CD8-positive, alpha-beta memory T cell (primary cell): ENCODE measurements at regions not wholly inside any gene's neighbourhood (a gene's known extent, or its start where the extent isn't known, plus 50 kb on each side); places are given as distances from the start of the nearest gene placed in this dataset.

Source experiments
- CTCF ChIA-PET: fragments of 350-600 bp; sonication (Branson Sonifier 250); formaldehyde crosslinking; loops from one replicate; lab custom pipeline; 2021; ENCODE audit warnings: antibody characterized with exemption; lab: Charles Lee
- POLR2A ChIA-PET: fragments of 350-600 bp; sonication (Branson Sonifier 250); formaldehyde crosslinking; loops from one replicate; lab custom pipeline; 2021; ENCODE audit warnings: antibody characterized with exemption; lab: Charles Lee
- DNase-seq, 5 donors: peaks; one replicate each; pipeline versions ENCODE4 v3.0.0 to v3.0.0-alpha.2; 2020 to 2022; ENCODE audit warnings: mixed read lengths in 1 of 5
- H3K27ac ChIP-seq: one replicate; pipeline ENCODE4 v1.7.0; 2013; ENCODE audit warnings: low read depth, mild to moderate bottlenecking, low read length, moderate library complexity
- H3K27me3 ChIP-seq: 2 replicates; pipeline ENCODE4 v1.7.0; 2013; ENCODE audit warnings: low read length, mild to moderate bottlenecking; ENCODE audit not compliant: insufficient read depth, poor library complexity, severe bottlenecking
- H3K36me3 ChIP-seq: 2 replicates; pipeline ENCODE4 v1.7.0; 2013; ENCODE audit warnings: mild to moderate bottlenecking, low read length, moderate library complexity; ENCODE audit not compliant: insufficient read depth
- H3K4me1 ChIP-seq: 2 replicates; pipeline ENCODE4 v1.7.0; 2013; ENCODE audit warnings: mild to moderate bottlenecking, low read length, moderate library complexity; ENCODE audit not compliant: insufficient read depth
- H3K4me3 ChIP-seq: 2 replicates; pipeline ENCODE4 v1.7.0; 2013; ENCODE audit warnings: mild to moderate bottlenecking, low read length
- H3K9me3 ChIP-seq: 2 replicates; pipeline ENCODE4 v1.7.0; 2013; ENCODE audit warnings: mild to moderate bottlenecking, low read length
- H3K27ac Mint-ChIP-seq, 8 donors: one replicate each; pipeline ENCODE4 v1.8.0; 2020 to 2021; ENCODE audit warnings: mixed read lengths in 8 of 8, mild to moderate bottlenecking in 6 of 8, inconsistent platforms in 3 of 8, moderate library complexity in 3 of 8
- H3K27me3 Mint-ChIP-seq, 2 donors: one replicate each; pipeline ENCODE4 v1.8.0; 2020 to 2021; ENCODE audit warnings: mixed read lengths in 2 of 2, mild to moderate bottlenecking in 1 of 2, moderate library complexity in 1 of 2
- H3K36me3 Mint-ChIP-seq, 3 donors: one replicate each; pipeline ENCODE4 v1.8.0; 2020 to 2021; ENCODE audit warnings: mixed read lengths in 3 of 3, inconsistent platforms in 1 of 3, mild to moderate bottlenecking in 1 of 3
- H3K4me1 Mint-ChIP-seq, 3 donors: one replicate each; pipeline ENCODE4 v1.8.0; 2020 to 2021; ENCODE audit warnings: mixed read lengths in 3 of 3, inconsistent platforms in 1 of 3, mild to moderate bottlenecking in 1 of 3
- H3K4me3 Mint-ChIP-seq, 7 donors: one replicate each; pipeline ENCODE4 v1.8.0; 2020 to 2021; ENCODE audit warnings: mixed read lengths in 7 of 7, mild to moderate bottlenecking in 6 of 7, moderate library complexity in 4 of 7, inconsistent platforms in 2 of 7
- H3K9me3 Mint-ChIP-seq, 5 donors: one replicate each; pipeline ENCODE4 v1.8.0; 2020 to 2022; ENCODE audit warnings: mixed read lengths in 5 of 5, mild to moderate bottlenecking in 3 of 5, moderate library complexity in 2 of 5, inconsistent platforms in 1 of 5

- H3K9me3 Mint-ChIP-seq = no peaks in the 10 kb centered on the region
- no peaks in the 10 kb centered on the region for H3K9me3 ChIP-seq
- H3K27me3 Mint-ChIP-seq = peaks cover 7 to 17% of the 10 kb centered on the region in 2 donors
- no peak overlapping the region for H3K27ac ChIP-seq
- no peaks in the 10 kb centered on the region for H3K4me1 ChIP-seq
- ChIA-PET POLR2A (no interaction called here), CTCF (interaction anchor here (1.4 kb wide), 1 partner anchor 139 kb away, joined by 5 read pairs; the partner anchor contains the start of gene PHLDA1)
- no peaks in the 10 kb centered on the region for H3K36me3 ChIP-seq
- no peaks in the 10 kb centered on the region for H3K4me1 Mint-ChIP-seq
- no peaks in the 10 kb centered on the region for H3K36me3 Mint-ChIP-seq
- no peaks in the 10 kb centered on the region for H3K27me3 ChIP-seq
- H3K4me3 ChIP-seq = no peak overlapping the region
- no peak overlapping the region for H3K4me3 Mint-ChIP-seq
- H3K27ac Mint-ChIP-seq = peak overlapping the region in 1 of 8 donors; percentile 42
- DNase-seq = no peak
Observed at GRCh38 chr12:75892731-75893408, 138.7 kb downstream of the PHLDA1 start.

GRCh38 chr12:75891072-75891471 lies 140.5 kb downstream of the PHLDA1 start:
- H3K4me3 Mint-ChIP-seq = no peak overlapping the region
- H3K4me1 Mint-ChIP-seq = no peaks in the 10 kb centered on the region
- Histone ChIP-seq H3K36me3 (no peaks in the 10 kb centered on the region), H3K4me1 (no peaks in the 10 kb centered on the region), H3K27me3 (no peaks in the 10 kb centered on the region), H3K4me3 (no peak overlapping the region), H3K27ac (no peak overlapping the region), H3K9me3 (no peaks in the 10 kb centered on the region)
- DNase-seq = no peak
- CTCF ChIA-PET = no interaction called here
- no peaks in the 10 kb centered on the region for H3K36me3 Mint-ChIP-seq
- H3K27me3 Mint-ChIP-seq = peaks cover 2 to 9% of the 10 kb centered on the region in 2 donors
- H3K9me3 Mint-ChIP-seq = no peaks in the 10 kb centered on the region
- POLR2A ChIA-PET = no interaction called here
- no peak overlapping the region for H3K27ac Mint-ChIP-seq

- DNase-seq = no peak
- no peaks in the 10 kb centered on the region for H3K4me1 Mint-ChIP-seq
- Histone ChIP-seq H3K4me1 (no peaks in the 10 kb centered on the region), H3K27ac (no peak overlapping the region), H3K36me3 (no peaks in the 10 kb centered on the region), H3K4me3 (no peak overlapping the region), H3K9me3 (no peaks in the 10 kb centered on the region), H3K27me3 (no peaks in the 10 kb centered on the region)
- H3K27ac Mint-ChIP-seq = no peak overlapping the region
- POLR2A ChIA-PET = no interaction called here
- no peak overlapping the region for H3K4me3 Mint-ChIP-seq
- H3K27me3 Mint-ChIP-seq = peaks cover 2 to 6% of the 10 kb centered on the region in 2 donors
- H3K9me3 Mint-ChIP-seq = no peaks in the 10 kb centered on the region
- no peaks in the 10 kb centered on the region for H3K36me3 Mint-ChIP-seq
- CTCF ChIA-PET = no interaction called here
Observed at GRCh38 chr12:75890660-75891059, 140.9 kb downstream of the PHLDA1 start.

DNA sequence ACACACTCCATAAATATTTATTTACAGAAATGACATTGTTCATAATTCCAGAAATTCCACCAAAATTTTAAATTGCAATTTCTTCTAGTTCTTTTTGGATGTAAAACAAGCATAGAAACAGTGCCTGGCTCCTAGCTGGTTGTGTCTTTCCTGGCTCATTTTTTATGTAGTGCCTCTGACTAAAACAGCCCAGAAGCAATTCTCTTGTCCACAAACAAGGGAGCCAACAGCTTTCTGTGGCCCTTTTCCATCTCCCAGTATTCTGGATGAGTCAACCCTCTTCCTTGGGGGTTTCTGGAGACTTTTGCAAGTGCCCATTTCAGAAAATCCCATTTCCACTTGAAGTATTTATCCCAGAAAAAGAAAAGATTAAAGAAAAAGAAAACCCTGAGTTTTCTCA lies 141.4 kb downstream of the PHLDA1 start:
- Histone ChIP-seq H3K27me3 (no peaks in the 10 kb centered on the region), H3K36me3 (no peaks in the 10 kb centered on the region), H3K9me3 (no peaks in the 10 kb centered on the region), H3K4me3 (no peak overlapping the region), H3K27ac (no peak overlapping the region), H3K4me1 (no peaks in the 10 kb centered on the region)
- H3K27ac Mint-ChIP-seq = no peak overlapping the region
- CTCF ChIA-PET = no interaction called here
- no peak for DNase-seq
- POLR2A ChIA-PET = no interaction called here
- no peaks in the 10 kb centered on the region for H3K4me1 Mint-ChIP-seq
- no peaks in the 10 kb centered on the region for H3K36me3 Mint-ChIP-seq
- H3K4me3 Mint-ChIP-seq = no peak overlapping the region
- H3K27me3 Mint-ChIP-seq = peaks cover 2 to 3% of the 10 kb centered on the region in 2 donors
- no peaks in the 10 kb centered on the region for H3K9me3 Mint-ChIP-seq

DNA sequence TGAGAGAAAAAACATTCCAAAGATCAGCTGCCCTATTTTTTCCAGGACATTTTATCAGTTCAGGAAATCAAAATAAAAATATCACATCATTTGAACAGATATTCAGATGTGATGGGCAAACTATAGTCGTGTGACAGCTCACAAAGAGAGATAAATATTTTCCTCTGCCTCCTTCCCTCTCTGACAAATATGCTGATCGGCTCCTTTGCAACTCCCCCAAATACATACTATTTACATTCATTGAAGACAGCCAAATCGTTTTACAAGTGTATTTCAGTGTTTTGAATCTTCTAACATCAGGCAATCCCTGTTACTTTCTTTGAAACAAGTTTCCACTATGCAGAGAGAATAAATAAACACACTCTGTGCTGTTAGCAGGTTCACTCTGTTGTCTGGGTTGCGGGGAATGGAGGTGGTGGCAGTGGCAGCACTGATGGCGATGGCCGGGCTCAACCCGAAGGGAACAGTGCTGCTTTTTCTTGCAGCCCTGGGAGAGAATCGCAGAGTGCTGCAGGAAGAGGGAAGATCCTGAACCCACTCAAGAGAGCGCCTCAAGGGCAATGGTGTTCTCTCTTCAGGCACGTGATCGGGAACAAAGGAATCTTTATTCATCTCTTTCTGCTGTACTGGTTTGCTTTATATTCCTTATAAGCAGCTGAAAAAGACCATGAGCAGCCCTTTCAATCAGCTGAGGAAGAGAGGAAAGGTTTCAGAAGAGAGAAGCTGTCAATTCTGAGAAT lies 142.5 kb downstream of the PHLDA1 start:
- Histone ChIP-seq H3K4me3 (no peak overlapping the region), H3K9me3 (no peaks in the 10 kb centered on the region), H3K4me1 (no peaks in the 10 kb centered on the region), H3K27ac (no peak overlapping the region), H3K27me3 (no peaks in the 10 kb centered on the region), H3K36me3 (no peaks in the 10 kb centered on the region)
- ChIA-PET POLR2A (no interaction called here), CTCF (no interaction called here)
- no peak overlapping the region for H3K4me3 Mint-ChIP-seq
- H3K36me3 Mint-ChIP-seq = no peaks in the 10 kb centered on the region
- H3K27me3 Mint-ChIP-seq = peaks cover 2 to 3% of the 10 kb centered on the region in 2 donors
- peak overlapping the region in 1 of 8 donors; percentile 24 for H3K27ac Mint-ChIP-seq
- H3K4me1 Mint-ChIP-seq = no peaks in the 10 kb centered on the region
- DNase-seq = no peak
- no peaks in the 10 kb centered on the region for H3K9me3 Mint-ChIP-seq

GRCh38 chr12:75888399-75888798 lies 143.2 kb downstream of the PHLDA1 start:
- DNase-seq = no peak
- no peak overlapping the region for H3K4me3 Mint-ChIP-seq
- H3K36me3 Mint-ChIP-seq = no peaks in the 10 kb centered on the region
- Histone ChIP-seq H3K4me3 (no peak overlapping the region), H3K36me3 (no peaks in the 10 kb centered on the region), H3K4me1 (no peaks in the 10 kb centered on the region), H3K27me3 (no peaks in the 10 kb centered on the region), H3K9me3 (no peaks in the 10 kb centered on the region), H3K27ac (no peak overlapping the region)
- CTCF ChIA-PET = no interaction called here
- H3K27me3 Mint-ChIP-seq = peaks cover 2 to 3% of the 10 kb centered on the region in 2 donors
- POLR2A ChIA-PET = no interaction called here
- H3K4me1 Mint-ChIP-seq = no peaks in the 10 kb centered on the region
- H3K27ac Mint-ChIP-seq = no peak overlapping the region
- H3K9me3 Mint-ChIP-seq = no peaks in the 10 kb centered on the region

- no peak for DNase-seq
- no peaks in the 10 kb centered on the region for H3K27me3 ChIP-seq
- H3K4me3 ChIP-seq = no peak overlapping the region
- H3K4me1 Mint-ChIP-seq = no peaks in the 10 kb centered on the region
- ChIA-PET CTCF (no interaction called here), POLR2A (no interaction called here)
- H3K9me3 Mint-ChIP-seq = no peaks in the 10 kb centered on the region
- no peak overlapping the region for H3K27ac Mint-ChIP-seq
- H3K27ac ChIP-seq = no peak overlapping the region
- peaks cover 2 to 6% of the 10 kb centered on the region in 2 donors for H3K27me3 Mint-ChIP-seq
- no peak overlapping the region for H3K4me3 Mint-ChIP-seq
- no peaks in the 10 kb centered on the region for H3K36me3 ChIP-seq
- H3K4me1 ChIP-seq = no peaks in the 10 kb centered on the region
- H3K36me3 Mint-ChIP-seq = no peaks in the 10 kb centered on the region
- H3K9me3 ChIP-seq = no peaks in the 10 kb centered on the region
Observed at GRCh38 chr12:75887979-75888378, 143.6 kb downstream of the PHLDA1 start.

- H3K36me3 ChIP-seq = no peaks in the 10 kb centered on the region
- no peaks in the 10 kb centered on the region for H3K27me3 ChIP-seq
- no peak overlapping the region for H3K4me3 ChIP-seq
- no peak for DNase-seq
- H3K4me3 Mint-ChIP-seq = no peak overlapping the region
- H3K36me3 Mint-ChIP-seq = no peaks in the 10 kb centered on the region
- H3K4me1 ChIP-seq = no peaks in the 10 kb centered on the region
- peaks cover 2 to 11% of the 10 kb centered on the region in 2 donors for H3K27me3 Mint-ChIP-seq
- ChIA-PET CTCF (no interaction called here), POLR2A (no interaction called here)
- no peaks in the 10 kb centered on the region for H3K9me3 Mint-ChIP-seq
- H3K27ac Mint-ChIP-seq = no peak overlapping the region
- no peaks in the 10 kb centered on the region for H3K9me3 ChIP-seq
- H3K27ac ChIP-seq = no peak overlapping the region
- H3K4me1 Mint-ChIP-seq = no peaks in the 10 kb centered on the region
Observed at GRCh38 chr12:75884465-75884985, 147.1 kb downstream of the PHLDA1 start.
